Ramos (cell line): ENCODE measurements at regions not wholly inside any gene's neighbourhood (a gene's known extent, or its start where the extent isn't known, plus 50 kb on each side); places are given as distances from the start of the nearest gene placed in this dataset.

ENCODE experiments used
- in situ Hi-C: fragments of 300-500 bp; cut with MboI; formaldehyde crosslinking; loops from one replicate; pipeline ENCODE4 v1.14.3; 2022; ENCODE audit warnings: low sequenced_read_pairs; ENCODE audit not compliant: unreplicated experiment

DNA sequence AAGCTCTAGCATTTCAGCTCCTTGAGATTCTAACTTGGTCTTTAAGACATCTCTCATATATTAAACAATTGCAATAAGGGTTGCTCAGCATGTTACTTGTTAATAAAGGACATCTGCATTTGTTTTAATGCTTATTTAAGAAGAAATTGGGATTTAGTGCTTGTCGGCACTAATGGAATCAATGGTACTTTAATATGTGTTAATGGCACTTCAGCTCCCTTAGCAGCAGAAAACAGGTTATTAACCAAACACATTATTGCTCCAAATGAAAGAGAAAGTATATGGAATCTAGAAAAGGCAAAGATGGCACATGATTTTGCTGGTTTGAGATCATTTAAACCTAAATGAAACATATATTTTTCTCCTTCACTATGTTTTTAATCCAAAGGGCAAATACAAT, 137.3 kb upstream of the GOLIM4 start:
- in situ Hi-C loops: no loop called here

DNA sequence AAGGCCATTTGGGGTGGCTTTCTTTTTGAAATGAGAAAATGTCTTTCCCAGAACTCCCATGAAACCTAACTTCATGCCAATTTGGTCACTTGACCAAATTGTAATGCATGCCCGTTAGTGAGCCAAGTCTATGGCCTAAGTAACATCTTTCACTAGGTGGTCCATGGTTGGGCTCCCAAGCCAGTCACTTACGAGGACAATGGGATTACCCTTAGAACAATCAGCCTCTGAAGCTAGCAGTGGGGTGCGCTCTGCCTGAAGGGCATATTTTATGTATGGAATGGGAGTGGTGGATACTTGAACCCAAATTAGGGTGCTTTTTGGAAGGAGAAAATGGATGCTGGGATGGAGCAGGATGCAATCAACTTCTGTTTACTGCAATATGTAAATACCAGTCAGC, 127.4 kb upstream of the GOLIM4 start:
- in situ Hi-C loops: no loop called here

DNA sequence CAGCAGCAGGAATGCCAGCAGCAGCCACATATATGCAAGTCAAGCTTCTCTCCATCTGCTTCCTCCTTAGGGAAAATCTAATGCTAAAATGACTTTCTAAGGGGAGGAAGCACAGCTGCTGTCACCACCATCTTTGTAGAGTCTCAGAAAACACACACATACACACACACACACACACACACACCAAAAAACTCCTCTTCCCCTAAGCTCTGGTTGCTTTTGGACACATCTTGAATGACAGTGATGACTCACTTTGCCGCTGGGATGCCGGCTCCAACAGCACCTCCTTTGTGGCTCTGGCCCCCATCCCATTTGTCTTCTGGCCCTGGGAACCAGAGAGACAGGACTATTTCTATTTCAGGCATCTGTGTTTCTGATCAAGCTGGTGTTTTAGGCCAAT, 124.8 kb upstream of the GOLIM4 start:
- in situ Hi-C loops: no loop called here

DNA sequence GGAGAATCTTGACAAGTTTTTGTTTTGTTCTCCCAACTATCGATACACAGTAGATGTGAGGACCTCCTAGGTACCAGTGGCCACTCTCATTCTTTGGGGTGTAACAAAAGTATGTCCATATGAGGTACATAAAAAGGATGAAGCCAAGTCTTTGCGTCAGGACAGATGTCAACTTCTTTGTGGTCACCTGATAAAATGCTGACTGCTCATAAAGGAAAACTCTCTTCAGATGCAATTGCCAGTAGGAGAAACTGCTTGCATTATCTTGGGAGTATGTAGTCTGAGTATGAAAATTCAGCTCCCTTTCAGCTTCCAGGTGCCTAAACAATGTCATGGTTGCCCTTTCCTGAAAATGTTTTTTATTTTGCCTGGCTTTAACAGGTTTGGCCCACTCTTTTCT, 123.8 kb upstream of the GOLIM4 start:
- in situ Hi-C loops: loop anchor here (10.0 kb wide), 1 partner anchor 635 kb away; no protein-coding TSS in a partner anchor

DNA sequence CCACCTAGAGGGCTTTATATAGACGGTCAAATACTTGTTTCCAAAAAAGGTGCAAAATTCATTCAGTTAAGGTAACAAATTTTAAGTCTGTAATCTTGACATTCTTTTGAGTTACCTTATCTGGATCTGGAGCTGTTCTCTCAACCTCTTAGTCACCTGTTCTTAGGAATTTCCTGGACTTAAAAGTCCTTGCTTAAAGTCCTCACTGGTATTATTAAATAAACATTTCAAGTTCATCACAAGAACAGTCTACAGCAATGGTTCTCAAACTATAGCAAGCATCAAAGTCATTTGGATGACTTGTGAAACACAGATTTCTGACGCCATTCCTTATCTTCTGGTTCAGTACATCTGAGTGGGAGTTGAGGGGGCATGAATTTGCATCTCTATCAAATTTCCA, 122.9 kb upstream of the GOLIM4 start:
- in situ Hi-C loops: loop anchor here (10.0 kb wide), 1 partner anchor 636 kb away; no protein-coding TSS in a partner anchor

DNA sequence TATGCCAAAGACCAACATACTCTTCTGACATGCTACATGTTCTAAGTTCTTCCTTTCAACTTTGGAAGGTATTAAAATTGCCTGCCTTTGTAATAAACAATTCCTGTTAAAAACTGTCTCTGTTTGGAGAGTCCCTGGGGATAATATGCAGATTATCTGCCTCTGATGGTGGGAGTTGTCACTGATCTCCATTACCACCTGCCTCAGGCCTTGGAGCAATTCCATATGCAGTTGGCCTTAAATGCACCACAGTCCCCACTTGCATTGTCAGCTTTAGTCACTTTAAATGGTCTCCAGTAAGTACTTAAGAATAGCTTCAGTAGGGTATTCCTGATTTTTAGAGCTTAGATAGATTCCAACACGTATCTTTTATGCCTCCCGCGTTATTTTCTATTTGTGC, 121.1 kb upstream of the GOLIM4 start:
- in situ Hi-C loops: loop anchor here (10.0 kb wide), 1 partner anchor 638 kb away; no protein-coding TSS in a partner anchor

DNA sequence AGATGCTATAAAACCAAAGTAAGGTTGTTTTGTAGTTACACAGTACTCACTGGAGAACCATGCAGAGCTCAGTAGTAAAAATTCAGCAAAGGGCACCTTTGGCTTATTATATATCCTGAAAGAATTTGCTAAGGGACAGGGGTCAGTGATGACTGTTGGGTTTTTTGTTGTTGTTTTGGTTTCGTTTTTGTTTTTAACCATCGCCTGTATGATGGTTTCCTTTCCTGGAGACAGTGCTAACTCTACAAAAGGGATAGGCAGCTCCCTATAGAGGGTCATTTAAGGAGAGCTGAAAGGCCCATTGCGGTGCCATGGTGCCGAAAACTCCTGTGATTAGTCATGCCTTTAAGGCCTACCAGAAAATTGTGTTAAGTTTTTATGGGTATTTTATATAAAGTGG, 118.2 kb upstream of the GOLIM4 start:
- in situ Hi-C loops: loop anchor here (10.0 kb wide), 1 partner anchor 641 kb away; no protein-coding TSS in a partner anchor

DNA sequence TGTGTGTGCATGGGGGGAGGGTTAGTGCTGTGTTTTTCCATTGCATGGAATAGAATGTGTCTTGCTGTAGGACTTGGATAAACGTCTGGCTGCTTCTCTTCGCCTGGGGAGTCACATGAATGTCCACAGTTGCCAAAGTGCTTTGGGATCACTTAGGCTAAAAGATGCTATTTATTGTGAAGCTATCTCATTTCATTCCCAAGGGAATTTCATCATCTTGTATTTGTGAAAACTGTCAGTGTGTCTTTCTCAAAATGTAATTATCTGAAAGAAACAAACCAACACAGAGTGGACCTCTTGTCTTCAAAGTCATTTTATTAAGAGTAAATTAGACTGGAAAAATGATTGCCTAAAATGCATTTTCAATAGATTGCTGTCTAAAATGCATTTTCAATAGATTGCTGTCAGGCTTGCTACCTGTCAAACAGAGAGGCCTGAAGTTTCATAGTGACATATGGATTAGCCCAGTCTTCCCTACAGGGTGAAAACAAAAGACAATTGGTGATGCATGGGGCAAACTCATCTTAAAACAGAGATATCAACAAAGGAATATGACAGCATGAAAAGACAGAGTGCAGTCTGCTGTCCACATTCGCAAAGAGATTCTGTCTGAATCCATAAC, 117.1 kb upstream of the GOLIM4 start:
- in situ Hi-C loops: loop anchor here (10.0 kb wide), 1 partner anchor 642 kb away; no protein-coding TSS in a partner anchor

DNA sequence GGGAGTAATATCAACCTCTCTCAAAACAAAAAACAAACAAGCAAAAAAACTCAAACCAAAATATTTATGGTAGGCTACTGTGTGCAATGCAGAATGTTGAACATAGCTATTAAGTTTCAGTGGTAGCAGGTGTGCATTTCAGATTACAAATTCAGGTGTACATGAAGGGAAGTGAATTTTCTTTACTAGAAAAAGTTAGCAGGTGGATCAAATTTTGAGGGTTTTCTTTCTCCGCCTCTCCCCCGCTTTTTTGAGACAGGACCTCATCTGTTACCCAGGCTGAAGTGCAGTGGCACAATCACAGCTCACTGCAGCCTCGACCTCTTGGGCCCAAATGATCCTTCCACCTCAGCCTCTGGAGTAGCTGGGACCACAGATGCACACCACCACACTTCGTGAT, 109.7 kb upstream of the GOLIM4 start:
- in situ Hi-C loops: no loop called here

DNA sequence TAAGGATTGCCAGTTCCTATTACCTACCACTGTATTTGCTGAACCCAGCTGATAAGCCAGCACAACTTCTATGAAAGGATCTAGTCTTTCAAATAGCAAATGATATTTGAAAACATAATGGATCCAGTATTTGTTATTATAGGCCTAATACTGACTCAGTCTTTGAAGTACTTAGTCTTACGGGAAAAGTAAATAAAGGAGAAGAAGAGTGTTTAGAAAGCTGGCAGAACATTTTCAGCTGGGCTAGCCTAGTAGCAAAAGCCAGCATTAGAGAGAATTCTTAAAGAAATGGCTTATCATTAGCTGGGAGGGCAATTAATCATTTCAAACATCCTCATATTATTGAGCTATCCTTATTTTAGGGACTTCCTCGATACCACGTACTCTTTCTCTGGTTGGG, 101.4 kb upstream of the GOLIM4 start:
- in situ Hi-C loops: no loop called here

DNA sequence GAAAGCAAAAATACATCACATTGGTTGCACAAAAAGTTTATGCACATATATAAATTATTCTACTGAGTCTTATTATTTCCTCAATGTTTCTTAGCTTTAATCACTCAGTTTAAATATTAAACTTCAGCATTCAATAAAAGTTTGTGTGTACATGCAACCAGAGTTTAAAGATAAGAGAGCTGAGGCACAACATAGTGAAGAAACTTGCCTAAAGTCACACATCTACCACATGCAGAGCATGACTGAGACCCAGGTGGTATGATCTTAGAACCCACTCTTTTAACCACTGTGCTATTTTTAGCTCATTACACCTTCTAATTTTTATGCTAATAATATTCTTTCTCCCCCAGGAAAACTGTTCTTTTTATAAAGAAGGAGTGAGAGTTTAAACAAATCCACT, 96.1 kb upstream of the GOLIM4 start:
- in situ Hi-C loops: no loop called here

DNA sequence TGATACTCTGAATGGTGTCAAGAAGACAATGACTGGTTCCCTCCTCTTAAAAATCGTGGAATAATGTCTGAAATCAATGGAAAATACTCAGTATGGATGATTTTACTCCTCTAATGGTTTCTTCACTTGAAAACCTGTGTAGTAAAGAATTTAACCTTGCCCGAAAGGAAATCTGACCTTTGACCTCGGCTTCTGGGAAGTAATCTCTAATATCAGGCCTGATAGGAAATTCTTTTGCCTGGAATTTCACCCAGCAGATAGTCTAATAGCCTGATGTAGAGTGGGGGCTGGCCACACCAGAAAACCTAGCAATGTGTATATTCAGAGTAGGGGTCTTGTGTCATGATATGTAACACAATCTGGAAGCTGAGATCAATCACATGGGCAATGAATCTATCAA, 91.5 kb upstream of the GOLIM4 start:
- in situ Hi-C loops: no loop called here

DNA sequence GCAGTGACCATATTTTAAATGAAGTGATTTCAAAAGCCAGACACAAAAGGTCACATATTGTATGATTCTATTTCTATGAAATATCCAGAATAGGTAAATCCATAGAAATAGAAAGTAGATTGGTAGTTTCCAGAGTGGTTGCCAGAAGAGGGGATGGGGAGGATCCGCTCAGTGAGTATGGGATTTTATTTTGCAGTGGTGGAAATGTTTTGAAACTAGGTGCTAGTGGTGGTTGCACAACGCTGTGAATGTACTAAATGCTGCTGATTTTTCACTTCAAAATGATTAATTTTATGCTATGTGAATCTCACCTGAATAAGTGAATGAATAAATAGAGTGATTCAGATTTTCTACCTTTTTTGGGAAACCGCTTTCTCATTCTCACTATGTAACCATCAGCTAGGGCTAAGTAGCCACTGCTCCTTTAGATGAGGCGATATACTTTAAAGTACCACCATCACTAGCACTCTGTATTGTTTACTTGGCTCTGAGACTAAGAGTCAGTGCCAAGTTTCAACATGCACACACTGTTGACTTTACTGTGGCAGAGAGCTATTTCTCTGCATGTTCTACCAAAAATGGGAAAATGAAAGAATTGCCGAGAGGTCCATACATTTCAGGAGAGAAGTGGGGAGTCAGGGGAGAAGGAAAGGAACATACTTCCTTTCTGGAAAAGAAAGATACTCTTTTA, 90.7 kb upstream of the GOLIM4 start:
- in situ Hi-C loops: no loop called here

DNA sequence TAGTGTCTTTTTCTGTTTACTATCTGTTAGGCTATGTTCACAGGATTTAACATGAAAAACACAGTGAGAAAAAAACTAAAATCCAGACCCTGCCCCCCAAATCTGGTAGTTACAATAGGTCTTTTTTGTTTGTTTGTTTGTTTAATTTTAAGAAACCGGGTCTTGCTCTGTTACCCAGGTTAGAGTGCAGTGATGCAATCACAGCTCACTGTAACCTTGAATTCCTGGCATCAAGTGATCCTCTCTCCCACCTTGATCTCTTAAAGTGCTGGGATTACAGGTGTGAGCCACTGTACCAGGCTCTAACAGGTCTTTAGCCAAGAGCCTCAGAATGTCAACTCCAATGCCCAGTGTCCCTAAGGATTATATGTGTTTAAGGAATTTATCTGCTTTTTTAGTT, 88.0 kb upstream of the GOLIM4 start:
- in situ Hi-C loops: no loop called here

DNA sequence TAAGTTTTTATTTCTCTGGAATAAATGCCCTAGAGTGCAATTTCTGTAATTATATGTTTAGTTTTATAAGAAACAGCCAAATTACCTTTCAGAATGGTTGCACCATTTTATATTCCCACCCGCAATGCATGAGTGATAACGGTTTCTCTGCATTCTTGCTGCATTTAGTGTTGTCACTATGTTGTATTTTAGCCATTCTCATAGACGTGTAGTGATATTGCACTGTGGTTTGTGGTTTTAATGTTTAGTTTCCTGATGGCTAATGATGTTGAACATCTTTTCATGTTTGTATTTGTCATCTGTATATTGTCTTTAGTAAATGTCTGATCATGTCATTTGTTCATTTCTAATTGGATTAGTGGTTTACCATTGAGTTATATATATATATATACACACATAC, 73.0 kb upstream of the GOLIM4 start:
- in situ Hi-C loops: no loop called here

DNA sequence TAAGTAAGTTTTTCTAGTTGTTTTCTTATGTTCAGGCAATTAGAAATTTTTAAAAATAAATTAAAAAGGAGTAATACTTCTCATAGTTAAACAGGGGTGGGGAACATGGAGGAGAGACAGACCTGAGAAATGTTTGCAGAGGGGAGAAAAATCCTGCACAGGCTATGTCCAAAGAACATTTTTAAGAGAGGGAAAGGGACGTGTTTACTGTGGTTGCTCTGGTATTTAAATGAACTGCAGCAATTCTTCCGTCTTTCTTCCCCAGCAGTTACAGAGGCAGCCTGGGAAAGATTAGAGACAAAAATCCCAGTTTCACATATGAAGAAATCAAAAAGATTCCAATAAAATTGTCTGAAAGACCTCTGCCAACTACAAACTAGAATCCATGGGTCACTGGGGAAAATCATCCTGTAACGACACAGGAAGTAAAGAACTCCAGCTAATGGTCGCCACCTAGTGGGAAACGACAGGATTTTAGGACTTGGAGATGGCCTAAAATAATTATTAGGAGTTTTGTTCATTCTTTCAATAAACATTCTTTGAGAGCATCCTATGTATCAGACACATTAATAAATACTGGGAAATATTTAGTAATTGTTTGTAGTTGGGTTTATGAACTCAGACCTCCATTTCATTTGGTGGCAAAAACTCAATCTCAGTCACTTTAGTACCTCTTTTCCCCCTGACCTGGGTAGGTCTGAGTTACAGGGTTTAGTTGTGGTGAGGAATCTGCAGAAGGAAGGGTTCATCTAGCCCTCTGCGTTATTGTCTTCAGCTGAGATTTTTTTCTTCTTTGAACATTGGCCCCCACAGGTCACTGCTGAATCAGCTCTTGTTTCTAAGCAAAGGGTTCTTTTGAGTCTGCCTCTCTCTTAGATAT, 69.9 kb upstream of the GOLIM4 start:
- in situ Hi-C loops: no loop called here

DNA sequence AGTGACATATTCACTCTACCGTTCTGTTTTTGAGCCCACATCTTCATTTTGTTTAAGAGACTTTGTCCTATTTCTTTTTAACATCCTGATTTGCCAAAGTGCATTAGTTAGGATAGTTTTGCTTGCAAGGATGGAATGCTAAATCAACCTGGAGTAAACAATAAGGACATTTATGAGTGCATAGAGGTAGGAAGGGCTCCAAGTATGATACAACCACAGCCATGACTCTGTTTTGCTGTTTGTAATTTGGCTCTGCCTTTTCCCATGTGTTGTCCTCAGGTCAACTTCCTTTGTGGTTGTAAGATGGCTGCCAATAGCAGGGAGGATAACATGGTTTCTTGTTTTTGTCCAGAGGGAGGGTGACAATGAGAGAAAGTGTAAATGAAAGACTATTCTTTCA, 66.4 kb upstream of the GOLIM4 start:
- in situ Hi-C loops: loop anchor here (5.0 kb wide), 1 partner anchor 115 kb away; no protein-coding TSS in a partner anchor

DNA sequence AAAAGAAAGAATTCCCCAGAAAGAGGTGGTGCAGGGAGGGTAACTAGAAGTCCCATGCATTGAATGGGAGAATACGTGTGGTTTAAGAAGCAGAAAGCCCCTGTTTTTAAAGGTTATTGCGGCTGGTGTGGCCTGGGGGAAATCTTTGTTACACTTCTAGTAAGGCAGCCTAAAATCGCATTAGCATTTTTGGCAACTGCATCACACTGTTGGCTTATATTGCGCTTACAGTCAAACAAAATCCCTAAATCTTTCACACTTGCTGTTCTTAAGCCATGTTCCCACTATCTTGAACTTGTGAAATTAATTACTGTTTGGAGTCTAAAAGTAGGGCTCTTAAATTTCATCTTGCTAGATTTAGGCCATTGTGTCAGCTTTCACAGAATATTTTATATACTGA, 66.0 kb upstream of the GOLIM4 start:
- in situ Hi-C loops: loop anchor here (5.0 kb wide), 1 partner anchor 114 kb away; no protein-coding TSS in a partner anchor

DNA sequence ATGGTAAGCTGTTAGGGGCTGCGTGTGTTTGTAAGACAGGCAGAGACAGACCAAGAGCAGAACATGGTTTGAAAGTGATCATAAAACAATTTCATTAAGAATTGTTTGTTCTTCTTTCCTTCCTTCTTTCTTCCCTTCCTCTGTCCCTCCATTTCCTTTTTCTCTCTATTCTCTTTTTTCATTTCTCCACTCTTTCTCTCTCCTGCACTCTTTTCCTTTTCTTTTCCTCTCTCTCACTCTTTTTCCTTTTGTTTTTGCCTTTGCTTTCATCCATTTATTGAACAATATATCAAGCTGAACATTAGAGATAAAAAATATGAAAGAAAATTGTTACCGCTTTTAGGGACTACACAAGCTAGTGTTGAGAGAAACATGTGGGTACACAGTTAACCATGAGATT, 62.2 kb upstream of the GOLIM4 start:
- in situ Hi-C loops: no loop called here

DNA sequence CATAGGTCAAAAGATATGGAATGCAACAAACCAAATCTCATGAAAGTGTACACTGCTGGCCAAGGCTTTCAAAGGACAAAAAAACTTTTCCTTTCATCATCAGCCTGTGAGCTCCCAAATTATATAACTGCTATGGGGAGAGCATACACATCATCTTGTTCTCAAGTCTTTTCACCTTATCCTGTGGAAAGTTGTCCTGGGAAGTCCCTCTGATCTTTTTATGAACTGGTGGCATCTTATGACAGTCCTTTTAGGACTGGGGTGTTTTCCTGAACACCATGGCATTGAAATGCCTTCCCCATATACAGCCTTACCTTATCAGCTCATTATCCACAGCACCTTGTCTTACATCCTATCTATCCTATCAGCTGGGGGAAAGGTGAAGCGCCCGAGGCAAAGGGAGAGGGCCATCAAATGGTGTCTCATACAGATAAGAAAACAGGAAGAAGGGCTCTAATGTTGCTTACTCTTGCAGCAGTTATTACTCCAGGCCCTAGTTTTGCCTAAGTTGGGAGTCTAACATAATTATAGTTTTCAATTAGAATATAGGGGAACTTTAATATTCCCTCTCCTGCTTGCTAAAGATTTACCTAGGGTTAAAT, 61.5 kb upstream of the GOLIM4 start:
- in situ Hi-C loops: no loop called here
